HCT116 (cell line): ENCODE measurements at regions not wholly inside any gene's neighbourhood (a gene's known extent, or its start where the extent isn't known, plus 50 kb on each side); places are given as distances from the start of the nearest gene placed in this dataset.

Experiments used
- ATAC-seq: fragments of 200-7000 bp; cut with Tn5 transposase; 2 replicates; pipeline ENCODE4 v1.9.1; 2020; ENCODE audit warnings: mild to moderate bottlenecking, moderate library complexity
- BruUV-seq: library from RNA; stranded (reverse); fragments of 400-500 nt; replicated peaks from 2 replicates; lab custom pipeline; 2021; lab: Mats Ljungman, UMichigan
- CTCF ChIA-PET: fragments of 300-600 bp; sonication (Branson Sonifier 250); formaldehyde crosslinking; loops from one replicate; lab custom pipeline; 2021; ENCODE audit warnings: antibody characterized with exemption; lab: Charles Lee
- POLR2A ChIA-PET: fragments of 300-600, 350-600 bp; sonication (Branson Sonifier 250); formaldehyde crosslinking; loops from one replicate; lab custom pipeline; 2021; ENCODE audit warnings: antibody characterized with exemption; lab: Charles Lee
- RAD21 ChIA-PET, 2 experiments: fragments of 300-600 bp; sonication (Branson Sonifier 250); formaldehyde crosslinking; loops; one replicate each; lab custom pipeline; 2023; ENCODE audit warnings: low total read pairs in 2 of 2; ENCODE audit not compliant: uncharacterized antibody in 2 of 2, unreplicated experiment in 2 of 2, low non-redundant PET in 1 of 2; lab: Charles Lee
- DNase-seq: peaks from one replicate; pipeline ENCODE4 v3.0.0-alpha.2; 2010; ENCODE audit warnings: low read depth, low spot score
- H2AFZ ChIP-seq: fragments of 200-600 bp; shearing (Covaris generic), sonication (generic); 2 replicates; pipeline ENCODE4 v1.6.1; 2017; ENCODE audit warnings: low read depth, mixed run types, mixed read lengths, antibody characterized with exemption, low read length; ENCODE audit not compliant: poor library complexity, severe bottlenecking
- H3K27ac ChIP-seq: 2 replicates; pipeline ENCODE4 v1.5.1; 2012; ENCODE audit warnings: low read depth, low read length
- H3K27me3 ChIP-seq: fragments of 200-600 bp; sonication (generic); 2 replicates; pipeline ENCODE4 v1.6.1; 2016; ENCODE audit warnings: mixed run types, low read length, mixed read lengths; ENCODE audit not compliant: insufficient read depth
- H3K36me3 ChIP-seq, 2 experiments: fragments of 200-500 bp in 1 of 2; fragments of 200-600 bp in 1 of 2; sonication (Bioruptor generic) in 1 of 2; sonication (generic) in 1 of 2; 2 replicates each; pipeline versions ENCODE4 v1.5.1 to v1.6.1; 2014 to 2016; ENCODE audit warnings: low read length in 2 of 2, inconsistent platforms in 1 of 2, mixed read lengths in 1 of 2, mixed run types in 1 of 2; ENCODE audit not compliant: insufficient read depth in 2 of 2, control insufficient read depth in 1 of 2
- H3K4me1 ChIP-seq, 2 experiments: fragments of 200-600 bp in 1 of 2; sonication (generic) in 1 of 2; 2 replicates each; pipeline versions ENCODE4 v1.5.1 to v1.6.1; 2012 to 2017; ENCODE audit warnings: low read length in 2 of 2, inconsistent platforms in 1 of 2, mild to moderate bottlenecking in 1 of 2, mixed read lengths in 1 of 2, mixed run types in 1 of 2, moderate library complexity in 1 of 2; ENCODE audit not compliant: insufficient read depth in 2 of 2, control insufficient read depth in 1 of 2
- H3K4me2 ChIP-seq: fragments of 200-600 bp; sonication (generic); 2 replicates; pipeline ENCODE4 v1.6.1; 2017; ENCODE audit warnings: mixed run types, low read length, mixed read lengths
- H3K4me3 ChIP-seq, 2 experiments: fragments of 200-600 bp in 1 of 2; sonication (generic) in 1 of 2; replicated peaks in 1 of 2; 2 replicates each; pipeline ENCODE4 v1.5.1; 2011 to 2016; ENCODE audit warnings: low read length in 2 of 2, control low read depth in 1 of 2, low read depth in 1 of 2, mild to moderate bottlenecking in 1 of 2, mixed read lengths in 1 of 2, mixed run types in 1 of 2
- H3K79me2 ChIP-seq: fragments of 200-600 bp; sonication (generic); 2 replicates; pipeline ENCODE4 v1.6.1; 2017; ENCODE audit warnings: mild to moderate bottlenecking, mixed run types, low read length, moderate library complexity, mixed read lengths; ENCODE audit not compliant: insufficient read depth
- H3K9ac ChIP-seq: fragments of 200-600 bp; sonication (generic); 2 replicates; pipeline ENCODE4 v1.6.1; 2016; ENCODE audit warnings: low read length, mixed read lengths
- H3K9me2 ChIP-seq: fragments of 200-600 bp; sonication (generic), shearing (Covaris generic); 2 replicates; pipeline ENCODE4 v1.6.1; 2017; ENCODE audit warnings: mixed run types, mild to moderate bottlenecking, moderate library complexity; ENCODE audit not compliant: insufficient read depth
- H3K9me3 ChIP-seq, 2 experiments: fragments of 200-500 bp in 1 of 2; fragments of 200-600 bp in 1 of 2; sonication (Bioruptor generic) in 1 of 2; sonication (generic) in 1 of 2; 2 replicates each; pipeline ENCODE4 v1.6.1; 2014 to 2017; ENCODE audit warnings: low read length in 2 of 2, mixed read lengths in 2 of 2, inconsistent platforms in 1 of 2, low read depth in 1 of 2, mild to moderate bottlenecking in 1 of 2, mixed run types in 1 of 2, moderate library complexity in 1 of 2; ENCODE audit not compliant: control insufficient read depth in 1 of 2, insufficient read depth in 1 of 2
- H4K20me1 ChIP-seq: fragments of 200-600 bp; sonication (generic), shearing (Covaris generic); 2 replicates; pipeline ENCODE4 v1.6.1; 2017; ENCODE audit warnings: mixed run types, mild to moderate bottlenecking, moderate library complexity; ENCODE audit not compliant: insufficient read depth
- CBX3 ChIP-seq: IDR thresholded peaks from 2 replicates; pipeline ENCODE4 v1.6.1; 2012; ENCODE audit warnings: low read depth
- CEBPB ChIP-seq: IDR thresholded peaks from 2 replicates; pipeline ENCODE4 v1.6.1; 2012; ENCODE audit warnings: low read depth
- ELF1 ChIP-seq: IDR thresholded peaks from 2 replicates; pipeline ENCODE4 v1.6.1; 2012; ENCODE audit warnings: low read depth, borderline replicate concordance
- EZH2 ChIP-seq: fragments of 200-600 bp; sonication (generic); IDR thresholded peaks from 2 replicates; pipeline ENCODE4 v1.6.1; 2017; ENCODE audit warnings: antibody characterized with exemption, mixed run types
- FOSL1 ChIP-seq: IDR thresholded peaks from 2 replicates; pipeline ENCODE4 v1.6.1; 2012; ENCODE audit warnings: low read depth
- JUND ChIP-seq: IDR thresholded peaks from 2 replicates; pipeline ENCODE4 v1.6.1; 2012
- POLR2A ChIP-seq: IDR thresholded peaks from 2 replicates; pipeline ENCODE4 v1.7.0; 2011; ENCODE audit warnings: borderline replicate concordance; ENCODE audit not compliant: insufficient read depth, insufficient read length; ENCODE audit errors: extremely low read depth
- POLR2AphosphoS5 ChIP-seq: IDR thresholded peaks from 2 replicates; pipeline ENCODE4 v1.6.1; 2011; ENCODE audit warnings: mild to moderate bottlenecking, low read depth, low read length, moderate library complexity
- SIN3A ChIP-seq: IDR thresholded peaks from 2 replicates; pipeline ENCODE4 v1.6.1; 2012; ENCODE audit warnings: low read depth
- SP1 ChIP-seq: IDR thresholded peaks from 2 replicates; pipeline ENCODE4 v1.6.1; 2012; ENCODE audit warnings: low read depth
- TCF7L2 ChIP-seq: IDR thresholded peaks from 2 replicates; pipeline ENCODE4 v1.7.0; 2011; ENCODE audit warnings: borderline replicate concordance, inconsistent platforms; ENCODE audit not compliant: insufficient read depth, insufficient read length; ENCODE audit errors: extremely low read depth
- YY1 ChIP-seq: IDR thresholded peaks from 2 replicates; pipeline ENCODE4 v1.6.1; 2011; ENCODE audit warnings: low read length, low read depth, moderate library complexity, mild to moderate bottlenecking; ENCODE audit not compliant: insufficient replicate concordance; ENCODE audit errors: extremely low read depth
- ZFX ChIP-seq: fragments of 450-650 bp; IDR thresholded peaks from 2 replicates; pipeline ENCODE4 v1.6.1; 2017
- intact Hi-C: fragments of 100-400 bp; cut with micrococcal nuclease; formaldehyde crosslinking; loops from 2 replicates; pipeline ENCODE4 v1.10.0; 2022
- TF ChIP-seq, protein P1 (sequence below), 3 experiments: fragments of 200-600 bp in 1 of 3; sonication (generic) in 1 of 3; IDR thresholded peaks in 2 of 3; conservative IDR thresholded peaks in 1 of 3; 2 replicates each; pipeline ENCODE4 v1.5.1; 2012 to 2017; ENCODE audit warnings: low read depth in 2 of 3, low read length in 2 of 3, antibody characterized with exemption in 1 of 3, borderline replicate concordance in 1 of 3, control low read depth in 1 of 3, mild to moderate bottlenecking in 1 of 3, mixed read lengths in 1 of 3, mixed run types in 1 of 3, moderate library complexity in 1 of 3; ENCODE audit not compliant: insufficient read depth in 1 of 3
- TF ChIP-seq, protein P2 (sequence below): IDR thresholded peaks from 2 replicates; pipeline ENCODE4 v1.6.1; 2011; ENCODE audit warnings: mild to moderate bottlenecking, low read length, moderate library complexity; ENCODE audit not compliant: insufficient replicate concordance; ENCODE audit errors: extremely low read depth
- TF ChIP-seq, protein P3 (sequence below): IDR thresholded peaks from 2 replicates; pipeline ENCODE4 v1.6.1; 2012

DNA sequence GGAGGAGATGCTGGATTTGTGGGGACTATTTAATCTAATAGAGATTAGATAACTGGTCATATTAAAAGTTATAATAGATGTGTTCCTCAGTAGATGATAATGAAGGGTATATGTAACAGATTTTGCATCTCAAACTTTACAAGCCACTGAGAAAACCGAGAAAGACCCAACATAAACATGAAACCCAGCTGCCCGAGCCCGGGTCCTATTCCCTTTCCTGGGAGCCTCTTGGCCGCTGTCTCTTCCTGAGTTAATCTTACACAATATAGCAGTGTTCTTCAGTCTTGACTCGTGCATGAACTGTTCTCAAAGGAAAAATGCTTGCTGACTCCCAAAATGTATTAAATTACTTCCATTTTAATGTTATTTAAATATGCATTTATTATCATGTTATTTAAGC, 94.5 kb downstream of the COPS8 start:
- no peak for TF ChIP-seq POLR2A
- no peak for TF ChIP-seq SP1
- TF ChIP-seq, protein P1, sequence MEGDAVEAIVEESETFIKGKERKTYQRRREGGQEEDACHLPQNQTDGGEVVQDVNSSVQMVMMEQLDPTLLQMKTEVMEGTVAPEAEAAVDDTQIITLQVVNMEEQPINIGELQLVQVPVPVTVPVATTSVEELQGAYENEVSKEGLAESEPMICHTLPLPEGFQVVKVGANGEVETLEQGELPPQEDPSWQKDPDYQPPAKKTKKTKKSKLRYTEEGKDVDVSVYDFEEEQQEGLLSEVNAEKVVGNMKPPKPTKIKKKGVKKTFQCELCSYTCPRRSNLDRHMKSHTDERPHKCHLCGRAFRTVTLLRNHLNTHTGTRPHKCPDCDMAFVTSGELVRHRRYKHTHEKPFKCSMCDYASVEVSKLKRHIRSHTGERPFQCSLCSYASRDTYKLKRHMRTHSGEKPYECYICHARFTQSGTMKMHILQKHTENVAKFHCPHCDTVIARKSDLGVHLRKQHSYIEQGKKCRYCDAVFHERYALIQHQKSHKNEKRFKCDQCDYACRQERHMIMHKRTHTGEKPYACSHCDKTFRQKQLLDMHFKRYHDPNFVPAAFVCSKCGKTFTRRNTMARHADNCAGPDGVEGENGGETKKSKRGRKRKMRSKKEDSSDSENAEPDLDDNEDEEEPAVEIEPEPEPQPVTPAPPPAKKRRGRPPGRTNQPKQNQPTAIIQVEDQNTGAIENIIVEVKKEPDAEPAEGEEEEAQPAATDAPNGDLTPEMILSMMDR (IDR thresholded peaks at IDR 0.05 in 2 of 3, conservative IDR thresholded peaks at IDR 0.05 in 1 of 3; ENCODE audit: borderline replicate concordance in 1 of 3, insufficient read depth in 1 of 3, low read depth in 2 of 3, low read length in 2 of 3): no peak
- no peak for TF ChIP-seq TCF7L2
- TF ChIP-seq YY1: no peak
- TF ChIP-seq EZH2: no peak
- no peak for TF ChIP-seq CBX3
- TF ChIP-seq JUND: no peak
- no peak for TF ChIP-seq ZFX
- Histone ChIP-seq H3K9me2 (no peaks in the 10 kb centered on the region), H3K9ac (no peak overlapping the region), H4K20me1 (no peaks in the 10 kb centered on the region), H3K4me3 (no peak overlapping the region), H3K79me2 (no peaks in the 10 kb centered on the region), H3K27me3 (no peaks in the 10 kb centered on the region), H3K4me2 (no peak overlapping the region), H3K4me1 (peaks cover 22 to 50% of the 10 kb centered on the region in 2 experiments), H3K27ac (no peak overlapping the region), H2AFZ (no peak overlapping the region), H3K9me3 (no peaks in the 10 kb centered on the region), H3K36me3 (no peaks in the 10 kb centered on the region)
- ATAC-seq (no peak), DNase-seq (no peak)
- ChIA-PET POLR2A (no interaction called here), CTCF (no interaction called here), RAD21 (no interaction called here)
- intact Hi-C loops: no loop called here
- BruUV-seq: no TSS peak

DNA sequence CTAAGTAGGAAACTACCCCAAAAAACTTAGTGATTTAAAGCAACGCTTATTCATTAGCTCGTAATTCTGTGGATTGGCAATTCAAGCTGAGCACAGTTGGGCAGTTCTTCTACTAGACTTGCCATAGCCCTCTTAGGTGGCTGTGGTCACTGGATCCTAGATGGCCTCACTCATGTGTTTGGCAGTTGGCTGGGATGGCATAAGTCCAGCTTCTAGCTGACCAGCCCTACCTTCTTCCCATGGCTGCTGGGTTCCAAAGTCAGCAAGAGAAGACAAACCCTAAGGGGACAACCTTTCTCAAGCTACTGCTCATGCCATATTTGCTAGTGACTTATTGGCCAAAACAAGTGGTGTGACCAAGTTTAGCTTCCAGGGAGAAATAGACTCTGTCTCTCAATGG, 95.3 kb downstream of the COPS8 start:
- ChIA-PET POLR2A (no interaction called here), RAD21 (no interaction called here), CTCF (no interaction called here)
- intact Hi-C loops: no loop called here
- DNase-seq: no peak
- Histone ChIP-seq H3K4me2 (no peak overlapping the region), H4K20me1 (no peaks in the 10 kb centered on the region), H3K4me1 (peaks cover 23 to 57% of the 10 kb centered on the region in 2 experiments), H3K36me3 (no peaks in the 10 kb centered on the region), H3K27ac (no peak overlapping the region), H3K9me2 (no peaks in the 10 kb centered on the region), H3K27me3 (no peaks in the 10 kb centered on the region), H2AFZ (no peak overlapping the region), H3K9me3 (no peaks in the 10 kb centered on the region), H3K79me2 (no peaks in the 10 kb centered on the region), H3K9ac (no peak overlapping the region), H3K4me3 (no peak overlapping the region)
- BruUV-seq: no TSS peak
- no peak for ATAC-seq
- TF ChIP-seq, protein P2, sequence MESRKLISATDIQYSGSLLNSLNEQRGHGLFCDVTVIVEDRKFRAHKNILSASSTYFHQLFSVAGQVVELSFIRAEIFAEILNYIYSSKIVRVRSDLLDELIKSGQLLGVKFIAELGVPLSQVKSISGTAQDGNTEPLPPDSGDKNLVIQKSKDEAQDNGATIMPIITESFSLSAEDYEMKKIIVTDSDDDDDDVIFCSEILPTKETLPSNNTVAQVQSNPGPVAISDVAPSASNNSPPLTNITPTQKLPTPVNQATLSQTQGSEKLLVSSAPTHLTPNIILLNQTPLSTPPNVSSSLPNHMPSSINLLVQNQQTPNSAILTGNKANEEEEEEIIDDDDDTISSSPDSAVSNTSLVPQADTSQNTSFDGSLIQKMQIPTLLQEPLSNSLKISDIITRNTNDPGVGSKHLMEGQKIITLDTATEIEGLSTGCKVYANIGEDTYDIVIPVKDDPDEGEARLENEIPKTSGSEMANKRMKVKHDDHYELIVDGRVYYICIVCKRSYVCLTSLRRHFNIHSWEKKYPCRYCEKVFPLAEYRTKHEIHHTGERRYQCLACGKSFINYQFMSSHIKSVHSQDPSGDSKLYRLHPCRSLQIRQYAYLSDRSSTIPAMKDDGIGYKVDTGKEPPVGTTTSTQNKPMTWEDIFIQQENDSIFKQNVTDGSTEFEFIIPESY: no peak
- TF ChIP-seq POLR2AphosphoS5: no peak
- TF ChIP-seq FOSL1: no peak
- no peak for TF ChIP-seq JUND
- no peak for TF ChIP-seq ELF1
- no peak for TF ChIP-seq CEBPB
- TF ChIP-seq TCF7L2: no peak
- TF ChIP-seq, protein P3, sequence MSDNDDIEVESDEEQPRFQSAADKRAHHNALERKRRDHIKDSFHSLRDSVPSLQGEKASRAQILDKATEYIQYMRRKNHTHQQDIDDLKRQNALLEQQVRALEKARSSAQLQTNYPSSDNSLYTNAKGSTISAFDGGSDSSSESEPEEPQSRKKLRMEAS: no peak
- TF ChIP-seq SIN3A: no peak
- TF ChIP-seq POLR2A: no peak
